Osteoblast (primary cell): ENCODE measurements at regions not wholly inside any gene's neighbourhood (a gene's known extent, or its start where the extent isn't known, plus 50 kb on each side); places are given as distances from the start of the nearest gene placed in this dataset.

Experiments used
- DNase-seq: peaks from one replicate; pipeline ENCODE4 v3.0.0; 2011; ENCODE audit warnings: low spot score, mixed read lengths; ENCODE audit not compliant: insufficient read length; ENCODE audit errors: missing footprints
- H2AFZ ChIP-seq: 2 replicates; pipeline ENCODE4 v1.6.0; 2011; ENCODE audit warnings: mild to moderate bottlenecking, low read length
- H3K27ac ChIP-seq: 2 replicates; pipeline ENCODE4 v1.5.1; 2011; ENCODE audit warnings: mild to moderate bottlenecking, low read depth, low read length, moderate library complexity
- H3K27me3 ChIP-seq: 2 replicates; pipeline ENCODE4 v1.6.0; 2012; ENCODE audit warnings: mild to moderate bottlenecking, control low read depth, inconsistent platforms, low read length, moderate library complexity; ENCODE audit not compliant: insufficient read depth
- H3K36me3 ChIP-seq: 2 replicates; pipeline ENCODE4 v1.5.1; 2011; ENCODE audit warnings: mild to moderate bottlenecking, low read length, control low read depth, moderate library complexity; ENCODE audit not compliant: insufficient read depth
- H3K4me1 ChIP-seq: 2 replicates; pipeline ENCODE4 v1.5.1; 2011; ENCODE audit warnings: mild to moderate bottlenecking, low read length, control low read depth, moderate library complexity; ENCODE audit not compliant: insufficient read depth
- H3K4me2 ChIP-seq: 2 replicates; pipeline ENCODE4 v1.6.0; 2011; ENCODE audit warnings: mild to moderate bottlenecking, low read length; ENCODE audit not compliant: insufficient read depth
- H3K4me3 ChIP-seq: fragments of 200-600 bp; sonication (generic); 3 replicates; pipeline ENCODE4 v1.5.1; 2012; ENCODE audit warnings: mild to moderate bottlenecking, low read length, inconsistent platforms; ENCODE audit not compliant: insufficient read depth
- H3K79me2 ChIP-seq: 2 replicates; pipeline ENCODE4 v1.6.0; 2012; ENCODE audit warnings: mild to moderate bottlenecking, low read length, control low read depth, inconsistent platforms; ENCODE audit not compliant: insufficient read depth
- H3K9me3 ChIP-seq: 2 replicates; pipeline ENCODE4 v1.5.1; 2011; ENCODE audit warnings: low read depth, low read length, control low read depth
- H4K20me1 ChIP-seq: 2 replicates; pipeline ENCODE4 v1.6.0; 2012; ENCODE audit warnings: mild to moderate bottlenecking, low read length, control low read depth; ENCODE audit not compliant: insufficient read depth
- TF ChIP-seq, protein P1 (sequence below): IDR thresholded peaks from 2 replicates; pipeline ENCODE4 v1.5.1; 2011; ENCODE audit warnings: mild to moderate bottlenecking, low read depth, low read length, moderate library complexity; ENCODE audit errors: extremely low read depth

GRCh38 chr2:115921541-115921940 is 1479.1 kb downstream of the DPP10 start:
- Histone ChIP-seq H3K27me3 (no peaks in the 10 kb centered on the region), H3K27ac (no peak overlapping the region), H3K9me3 (peaks cover 3% of the 10 kb centered on the region), H3K4me3 (no peak overlapping the region), H3K36me3 (no peaks in the 10 kb centered on the region), H3K4me1 (no peaks in the 10 kb centered on the region), H2AFZ (no peak overlapping the region), H4K20me1 (no peaks in the 10 kb centered on the region), H3K4me2 (no peak overlapping the region), H3K79me2 (no peaks in the 10 kb centered on the region)
- DNase-seq, result no peak
- TF ChIP-seq, protein P1, sequence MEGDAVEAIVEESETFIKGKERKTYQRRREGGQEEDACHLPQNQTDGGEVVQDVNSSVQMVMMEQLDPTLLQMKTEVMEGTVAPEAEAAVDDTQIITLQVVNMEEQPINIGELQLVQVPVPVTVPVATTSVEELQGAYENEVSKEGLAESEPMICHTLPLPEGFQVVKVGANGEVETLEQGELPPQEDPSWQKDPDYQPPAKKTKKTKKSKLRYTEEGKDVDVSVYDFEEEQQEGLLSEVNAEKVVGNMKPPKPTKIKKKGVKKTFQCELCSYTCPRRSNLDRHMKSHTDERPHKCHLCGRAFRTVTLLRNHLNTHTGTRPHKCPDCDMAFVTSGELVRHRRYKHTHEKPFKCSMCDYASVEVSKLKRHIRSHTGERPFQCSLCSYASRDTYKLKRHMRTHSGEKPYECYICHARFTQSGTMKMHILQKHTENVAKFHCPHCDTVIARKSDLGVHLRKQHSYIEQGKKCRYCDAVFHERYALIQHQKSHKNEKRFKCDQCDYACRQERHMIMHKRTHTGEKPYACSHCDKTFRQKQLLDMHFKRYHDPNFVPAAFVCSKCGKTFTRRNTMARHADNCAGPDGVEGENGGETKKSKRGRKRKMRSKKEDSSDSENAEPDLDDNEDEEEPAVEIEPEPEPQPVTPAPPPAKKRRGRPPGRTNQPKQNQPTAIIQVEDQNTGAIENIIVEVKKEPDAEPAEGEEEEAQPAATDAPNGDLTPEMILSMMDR, result no peak

GRCh38 chr2:115939902-115940301 is 1497.5 kb downstream of the DPP10 start:
- Histone ChIP-seq H4K20me1 (no peaks in the 10 kb centered on the region), H3K4me2 (no peak overlapping the region), H3K9me3 (peaks cover 2% of the 10 kb centered on the region), H3K27ac (no peak overlapping the region), H3K4me3 (no peak overlapping the region), H3K36me3 (no peaks in the 10 kb centered on the region), H3K79me2 (no peaks in the 10 kb centered on the region), H3K27me3 (no peaks in the 10 kb centered on the region), H2AFZ (no peak overlapping the region), H3K4me1 (no peaks in the 10 kb centered on the region)
- TF ChIP-seq, protein P1, result no peak
- no peak for DNase-seq

DNA sequence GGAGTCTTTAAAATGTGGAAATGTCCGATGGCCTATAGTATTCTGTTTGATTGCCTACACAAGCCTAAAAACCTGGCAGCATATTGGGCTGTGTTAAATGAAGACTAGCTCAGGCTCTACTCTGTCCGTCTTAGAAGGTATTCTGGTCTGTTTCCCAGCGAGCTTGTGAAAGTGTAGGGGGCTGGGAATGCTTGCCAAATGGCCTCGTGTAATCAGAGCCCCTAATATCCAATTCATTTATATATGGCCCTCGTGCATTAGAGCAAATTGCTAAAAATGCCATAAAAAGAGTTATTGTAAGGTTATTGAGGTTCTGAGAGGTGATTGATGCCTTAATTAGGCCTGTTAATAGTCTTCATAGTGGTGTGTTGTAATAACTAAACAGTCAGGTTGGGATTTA is 1500.4 kb downstream of the DPP10 start:
- TF ChIP-seq, protein P1, result no peak
- no peaks in the 10 kb centered on the region for H3K4me1 ChIP-seq

DNA sequence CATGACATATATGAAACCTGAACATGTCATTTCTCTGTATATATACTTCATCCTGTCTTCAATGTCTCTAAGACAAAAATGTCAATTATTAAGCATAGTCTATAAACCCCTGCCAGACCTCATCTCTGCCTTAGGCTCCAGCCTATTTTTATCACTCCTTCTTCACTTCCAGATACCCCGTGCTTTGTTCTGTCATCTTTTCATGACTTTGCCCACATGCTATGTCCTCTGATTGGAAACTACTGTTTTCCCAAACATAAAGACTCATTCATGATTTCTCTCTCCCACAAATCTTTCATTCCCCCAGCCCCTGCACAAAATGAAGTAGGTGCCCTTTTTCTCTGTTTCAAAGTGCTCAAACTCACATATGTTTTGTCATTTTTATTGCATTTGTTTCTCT is 1503.9 kb downstream of the DPP10 start:
- Histone ChIP-seq H3K36me3 (no peaks in the 10 kb centered on the region), H3K4me3 (no peak overlapping the region), H3K27ac (no peak overlapping the region), H3K4me1 (no peaks in the 10 kb centered on the region), H3K27me3 (no peaks in the 10 kb centered on the region), H3K9me3 (peaks cover 3% of the 10 kb centered on the region), H4K20me1 (no peaks in the 10 kb centered on the region), H3K4me2 (no peak overlapping the region), H2AFZ (no peak overlapping the region), H3K79me2 (no peaks in the 10 kb centered on the region)
- no peak for DNase-seq
- TF ChIP-seq, protein P1, result no peak

More for the DNA sequence above, 1500.4 kb downstream of the DPP10 start:
- H3K27ac ChIP-seq, result no peak overlapping the region
- no peaks in the 10 kb centered on the region for H3K36me3 ChIP-seq
- no peaks in the 10 kb centered on the region for H3K79me2 ChIP-seq
- no peaks in the 10 kb centered on the region for H4K20me1 ChIP-seq
- DNase-seq, result no peak
- peaks cover 2% of the 10 kb centered on the region for H3K9me3 ChIP-seq
- no peak overlapping the region for H3K4me3 ChIP-seq
- H3K4me2 ChIP-seq, result no peak overlapping the region
- no peak overlapping the region for H2AFZ ChIP-seq
- no peaks in the 10 kb centered on the region for H3K27me3 ChIP-seq
